ENCODE measurements at regions not wholly inside any gene's neighbourhood (a gene's known extent, or its start where the extent isn't known, plus 50 kb on each side); places are given as distances from the start of the nearest gene placed in this dataset.

DNA sequence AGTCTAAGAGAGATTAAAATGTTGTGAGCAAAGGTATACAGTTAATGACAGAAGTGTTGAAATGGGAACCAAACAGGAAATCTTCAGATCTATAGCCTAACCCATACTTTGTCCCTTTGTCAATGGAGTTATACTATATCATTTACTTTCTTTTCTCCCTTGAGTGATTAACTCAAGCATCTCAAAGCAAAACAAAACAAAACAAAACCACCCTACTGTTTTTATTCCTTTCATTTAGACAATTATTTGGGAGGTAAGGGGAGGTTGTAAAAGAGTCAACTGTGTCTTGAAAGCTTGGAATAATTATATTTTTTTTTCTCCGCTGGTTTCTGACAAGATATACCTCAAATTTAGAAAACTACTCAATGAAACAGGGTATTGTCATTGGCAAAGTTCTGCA is 139.8 kb upstream of the HMGN3 start:
- Histone ChIP-seq H3K9me3 (replicated peaks; ENCODE audit: control insufficient read depth, insufficient read depth, low read depth, low read length) (no peaks in the 10 kb centered on the region), H4K20me1 (replicated peaks; ENCODE audit: control insufficient read depth, insufficient read depth, low read length) (no peaks in the 10 kb centered on the region), H3K9me1 (ENCODE audit: control insufficient read depth, insufficient read depth, low read length) (no peaks in the 10 kb centered on the region), H3K27me3 (ENCODE audit: control insufficient read depth in 2 of 2, insufficient read depth in 2 of 2, low read length in 2 of 2) (no peaks in the 10 kb centered on the region), H3K79me2 (ENCODE audit: control insufficient read depth, insufficient read depth, low read length) (no peaks in the 10 kb centered on the region), H3K4me1 (replicated peaks in 1 of 2; ENCODE audit: control insufficient read depth in 2 of 2, insufficient read depth in 2 of 2, low read length in 2 of 2) (no peaks in the 10 kb centered on the region; a peak in 1 of 5 replicates), H3K4me2 (ENCODE audit: insufficient read depth, low read length) (no peak overlapping the region), H2AFZ (ENCODE audit: low read depth, low read length) (no peak overlapping the region), H3K4me3 (no peak overlapping the region), H3K27ac (ENCODE audit: extremely low read depth, low read depth, low read length) (no peak overlapping the region), H3K36me3 (ENCODE audit: control insufficient read depth, insufficient read depth, low read length) (no peaks in the 10 kb centered on the region), H3K9ac (ENCODE audit: insufficient read depth in 1 of 2, low read depth in 2 of 2, low read length in 2 of 2) (no peak overlapping the region)
- 0 out of 2 replicates have a peak, but pooled peaks have one; percentile 9 for TF ChIP-seq PHF8 (IDR thresholded peaks at IDR 0.05; ENCODE audit: borderline replicate concordance, low read length)
- no peak for TF ChIP-seq TAF15 (IDR thresholded peaks at IDR 0.05; ENCODE audit: low read depth, low read length)
- no peak for TF ChIP-seq NEUROD1 (IDR thresholded peaks at IDR 0.05; ENCODE audit: borderline replicate concordance, low read depth, low read length, partially characterized antibody)
- TF ChIP-seq, protein P1, sequence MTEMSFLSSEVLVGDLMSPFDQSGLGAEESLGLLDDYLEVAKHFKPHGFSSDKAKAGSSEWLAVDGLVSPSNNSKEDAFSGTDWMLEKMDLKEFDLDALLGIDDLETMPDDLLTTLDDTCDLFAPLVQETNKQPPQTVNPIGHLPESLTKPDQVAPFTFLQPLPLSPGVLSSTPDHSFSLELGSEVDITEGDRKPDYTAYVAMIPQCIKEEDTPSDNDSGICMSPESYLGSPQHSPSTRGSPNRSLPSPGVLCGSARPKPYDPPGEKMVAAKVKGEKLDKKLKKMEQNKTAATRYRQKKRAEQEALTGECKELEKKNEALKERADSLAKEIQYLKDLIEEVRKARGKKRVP (CRISPR knock-in tag; IDR thresholded peaks at IDR 0.05) = no peak
- BruUV-seq (replicated peaks) = no TSS peak
- in situ Hi-C loops (cut with MboI) (no loop called here), intact Hi-C loops (cut with micrococcal nuclease) (no loop called here)
- FAIRE-seq = no peak
- WGBS (ENCODE audit: insufficient coverage, low coverage, missing lambda C conversion rate) = 0% methylated on average over 1 of the region's 1 CpG
- ATAC-seq = no peak
- POLR2A ChIA-PET = no interaction called here
- CTCF ChIA-PET (ENCODE audit: low intra/inter-chr PET ratio) = no interaction called here
- DNase-seq (ENCODE audit: extremely low read depth in 1 of 4, low spot score in 3 of 4) = no peak

DNA sequence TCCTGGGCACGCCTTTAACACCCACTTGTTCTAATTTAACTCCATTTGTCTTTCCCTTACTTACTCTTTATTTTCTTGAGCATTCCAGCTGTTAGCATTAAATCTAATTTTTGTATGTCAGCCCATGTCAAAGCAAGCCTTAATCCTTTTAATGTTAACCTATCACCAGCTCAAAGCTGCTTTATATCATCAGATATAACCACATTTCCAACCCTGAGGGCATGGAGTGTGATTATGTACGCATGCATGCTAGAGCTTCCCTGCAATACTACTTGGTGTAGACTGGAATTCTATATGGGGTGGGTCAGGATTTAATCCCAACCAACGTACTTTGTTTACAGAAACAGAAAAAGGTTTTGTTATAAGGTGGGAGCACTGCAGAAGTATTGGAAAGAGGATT is 139.4 kb upstream of the HMGN3 start:
- CTCF ChIA-PET (ENCODE audit: low intra/inter-chr PET ratio) = no interaction called here
- Histone ChIP-seq H3K4me1 (replicated peaks in 1 of 2; ENCODE audit: control insufficient read depth in 2 of 2, insufficient read depth in 2 of 2, low read length in 2 of 2) (no peaks in the 10 kb centered on the region; a peak in 1 of 5 replicates), H3K4me3 (no peak overlapping the region), H3K9me1 (ENCODE audit: control insufficient read depth, insufficient read depth, low read length) (no peaks in the 10 kb centered on the region), H2AFZ (ENCODE audit: low read depth, low read length) (no peak overlapping the region), H3K9ac (ENCODE audit: insufficient read depth in 1 of 2, low read depth in 2 of 2, low read length in 2 of 2) (no peak overlapping the region), H3K79me2 (ENCODE audit: control insufficient read depth, insufficient read depth, low read length) (no peaks in the 10 kb centered on the region), H3K4me2 (ENCODE audit: insufficient read depth, low read length) (no peak overlapping the region), H3K27me3 (ENCODE audit: control insufficient read depth in 2 of 2, insufficient read depth in 2 of 2, low read length in 2 of 2) (no peaks in the 10 kb centered on the region), H4K20me1 (replicated peaks; ENCODE audit: control insufficient read depth, insufficient read depth, low read length) (no peaks in the 10 kb centered on the region), H3K36me3 (ENCODE audit: control insufficient read depth, insufficient read depth, low read length) (no peaks in the 10 kb centered on the region), H3K27ac (ENCODE audit: extremely low read depth, low read depth, low read length) (no peak overlapping the region), H3K9me3 (replicated peaks; ENCODE audit: control insufficient read depth, insufficient read depth, low read depth, low read length) (no peaks in the 10 kb centered on the region)
- in situ Hi-C loops (cut with MboI) (no loop called here), intact Hi-C loops (cut with micrococcal nuclease) (no loop called here)
- no peak for ATAC-seq
- no peak for FAIRE-seq
- no peak for DNase-seq (ENCODE audit: extremely low read depth in 1 of 4, low spot score in 3 of 4)
- POLR2A ChIA-PET = no interaction called here
- TF ChIP-seq SRSF7 (optimal IDR thresholded peaks at IDR 0.05; ENCODE audit: low read depth, low read length) = no peak
- no TSS peak for BruUV-seq (replicated peaks)
- 4% methylated on average over 3 of the region's 3 CpGs for WGBS (ENCODE audit: insufficient coverage, low coverage, missing lambda C conversion rate)

Data from K562 (cell line).